ENCODE measurements at regions not wholly inside any gene's neighbourhood (a gene's known extent, or its start where the extent isn't known, plus 50 kb on each side); places are given as distances from the start of the nearest gene placed in this dataset.

- TF ChIP-seq POLR2A (IDR thresholded peaks at IDR 0.05) (no peak), CTCF (IDR thresholded peaks at IDR 0.05) (no peak), POLR2AphosphoS5 (IDR thresholded peaks at IDR 0.05) (no peak)
These were observed 78.4 kb upstream of the HTR1E start for GRCh38 chr6:86858970-86859369.

Data from prostate gland (tissue), 2 donors.